MCF 10A (cell line): ENCODE measurements at regions not wholly inside any gene's neighbourhood (a gene's known extent, or its start where the extent isn't known, plus 50 kb on each side); places are given as distances from the start of the nearest gene placed in this dataset.

ENCODE experiments used
- BruUV-seq: library from RNA; stranded (reverse); fragments of 400-500 nt; replicated peaks from 2 replicates; lab custom pipeline; 2021; lab: Mats Ljungman, UMichigan
- CTCF ChIA-PET: fragments of 300-600 bp; sonication (Branson Sonifier 250); formaldehyde crosslinking; extraction: SDS; loops from one replicate; lab custom pipeline; 2021; ENCODE audit warnings: antibody characterized with exemption, inconsistent platforms; lab: Yijun Ruan, JAX
- POLR2A ChIA-PET: fragments of 300-600, 350-650 bp; sonication (Branson Sonifier 250); formaldehyde crosslinking; extraction: SDS; loops from one replicate; lab custom pipeline; 2020; ENCODE audit warnings: antibody characterized with exemption, inconsistent platforms; lab: Yijun Ruan, JAX
- DNase-seq: peaks from one replicate; pipeline ENCODE4 v3.0.0-alpha.2; 2018; ENCODE audit not compliant: unreplicated experiment
- H3K27ac Mint-ChIP-seq: one replicate; pipeline ENCODE4 v1.8.0; 2022; ENCODE audit warnings: mild to moderate bottlenecking, low read depth, mixed read lengths; ENCODE audit not compliant: unreplicated experiment
- H3K27me3 Mint-ChIP-seq: one replicate; pipeline ENCODE4 v1.8.0; 2022; ENCODE audit warnings: mixed read lengths; ENCODE audit not compliant: insufficient read depth, unreplicated experiment
- H3K36me3 Mint-ChIP-seq: one replicate; pipeline ENCODE4 v1.8.0; 2022; ENCODE audit warnings: mild to moderate bottlenecking, moderate library complexity, mixed read lengths; ENCODE audit not compliant: insufficient read depth, unreplicated experiment
- H3K4me1 Mint-ChIP-seq: one replicate; pipeline ENCODE4 v1.8.0; 2022; ENCODE audit warnings: mixed read lengths; ENCODE audit not compliant: insufficient read depth, unreplicated experiment
- H3K4me3 Mint-ChIP-seq: one replicate; pipeline ENCODE4 v1.8.0; 2022; ENCODE audit warnings: mild to moderate bottlenecking, moderate library complexity, mixed read lengths; ENCODE audit not compliant: unreplicated experiment
- H3K9me3 Mint-ChIP-seq: one replicate; pipeline ENCODE4 v1.8.0; 2022; ENCODE audit warnings: mixed read lengths; ENCODE audit not compliant: unreplicated experiment
- intact Hi-C: fragments of 100-400 bp; cut with micrococcal nuclease; formaldehyde crosslinking; loops from 2 replicates; pipeline ENCODE4 v1.14.1; 2022
- TF ChIP-seq, protein P1 (sequence below): fragments of 200-600 bp; IDR thresholded peaks from one replicate; pipeline ENCODE4 v1.8.0; 2022; ENCODE audit warnings: antibody characterized with exemption, mild to moderate bottlenecking; ENCODE audit not compliant: unreplicated experiment

- H3K4me1 Mint-ChIP-seq: peaks cover 12% of the 10 kb centered on the region
- DNase-seq: no peak
- ChIA-PET POLR2A (no interaction called here), CTCF (no interaction called here)
- H3K36me3 Mint-ChIP-seq: no peaks in the 10 kb centered on the region
- TF ChIP-seq, protein P1, sequence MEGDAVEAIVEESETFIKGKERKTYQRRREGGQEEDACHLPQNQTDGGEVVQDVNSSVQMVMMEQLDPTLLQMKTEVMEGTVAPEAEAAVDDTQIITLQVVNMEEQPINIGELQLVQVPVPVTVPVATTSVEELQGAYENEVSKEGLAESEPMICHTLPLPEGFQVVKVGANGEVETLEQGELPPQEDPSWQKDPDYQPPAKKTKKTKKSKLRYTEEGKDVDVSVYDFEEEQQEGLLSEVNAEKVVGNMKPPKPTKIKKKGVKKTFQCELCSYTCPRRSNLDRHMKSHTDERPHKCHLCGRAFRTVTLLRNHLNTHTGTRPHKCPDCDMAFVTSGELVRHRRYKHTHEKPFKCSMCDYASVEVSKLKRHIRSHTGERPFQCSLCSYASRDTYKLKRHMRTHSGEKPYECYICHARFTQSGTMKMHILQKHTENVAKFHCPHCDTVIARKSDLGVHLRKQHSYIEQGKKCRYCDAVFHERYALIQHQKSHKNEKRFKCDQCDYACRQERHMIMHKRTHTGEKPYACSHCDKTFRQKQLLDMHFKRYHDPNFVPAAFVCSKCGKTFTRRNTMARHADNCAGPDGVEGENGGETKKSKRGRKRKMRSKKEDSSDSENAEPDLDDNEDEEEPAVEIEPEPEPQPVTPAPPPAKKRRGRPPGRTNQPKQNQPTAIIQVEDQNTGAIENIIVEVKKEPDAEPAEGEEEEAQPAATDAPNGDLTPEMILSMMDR: no peak
- intact Hi-C loops: no loop called here
- H3K9me3 Mint-ChIP-seq: peaks cover 14% of the 10 kb centered on the region
- no peaks in the 10 kb centered on the region for H3K27me3 Mint-ChIP-seq
- H3K27ac Mint-ChIP-seq: no peak overlapping the region
- BruUV-seq: no TSS peak
- H3K4me3 Mint-ChIP-seq: no peak overlapping the region
Measured at GRCh38 chr2:13921245-13921644, 711.3 kb upstream of the LRATD1 start.

DNA sequence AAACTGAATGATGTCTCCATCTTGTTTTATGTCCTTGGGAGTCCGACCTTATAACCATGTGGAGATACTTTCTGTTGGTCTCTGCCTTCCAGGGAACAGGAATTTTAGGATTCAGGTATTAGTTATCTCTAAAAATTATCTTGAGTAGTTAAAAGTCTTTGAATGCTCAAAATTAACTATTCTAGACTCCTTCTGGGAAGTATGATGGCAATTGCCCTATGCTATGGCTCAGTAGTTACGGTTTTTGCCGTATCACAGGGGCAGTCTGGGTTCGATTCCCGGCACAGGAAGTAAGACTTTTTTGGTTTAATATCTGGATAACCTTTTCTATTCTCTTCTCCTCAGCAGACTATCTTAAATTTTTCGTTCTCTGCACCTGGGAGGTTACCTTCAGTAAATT is 708.7 kb upstream of the LRATD1 start:
- no peak overlapping the region for H3K27ac Mint-ChIP-seq
- no peaks in the 10 kb centered on the region for H3K36me3 Mint-ChIP-seq
- BruUV-seq: no TSS peak
- H3K27me3 Mint-ChIP-seq: no peaks in the 10 kb centered on the region
- peaks cover 12% of the 10 kb centered on the region for H3K4me1 Mint-ChIP-seq
- no peak for DNase-seq
- ChIA-PET POLR2A (no interaction called here), CTCF (interaction anchor here (0.7 kb wide), 1 partner anchor 18 kb away, joined by 3 read pairs; no protein-coding TSS in a partner anchor)
- H3K4me3 Mint-ChIP-seq: no peak overlapping the region
- H3K9me3 Mint-ChIP-seq: peaks cover 14% of the 10 kb centered on the region
- TF ChIP-seq, protein P1: no peak
- intact Hi-C loops: no loop called here

GRCh38 chr2:13942111-13942510 is 690.4 kb upstream of the LRATD1 start:
- ChIA-PET CTCF (interaction anchor here (0.6 to 1.2 kb wide), 2 partner anchors 8 to 19 kb away, joined by 3 read pairs; no protein-coding TSS in a partner anchor), POLR2A (no interaction called here)
- no TSS peak for BruUV-seq
- TF ChIP-seq, protein P1: no peak
- Mint-ChIP-seq H3K9me3 (peaks cover 7% of the 10 kb centered on the region), H3K4me3 (no peak overlapping the region), H3K36me3 (no peaks in the 10 kb centered on the region), H3K4me1 (no peaks in the 10 kb centered on the region), H3K27me3 (no peaks in the 10 kb centered on the region), H3K27ac (no peak overlapping the region)
- intact Hi-C loops: no loop called here
- no peak for DNase-seq

GRCh38 chr2:13950761-13951160 is 681.8 kb upstream of the LRATD1 start:
- H3K4me3 Mint-ChIP-seq: no peak overlapping the region
- CTCF ChIA-PET: interaction anchor here (0.6 to 0.9 kb wide), 2 partner anchors 9 to 684 kb away, joined by 3 read pairs; no protein-coding TSS in a partner anchor
- no peaks in the 10 kb centered on the region for H3K27me3 Mint-ChIP-seq
- POLR2A ChIA-PET: no interaction called here
- DNase-seq: no peak
- no peak overlapping the region for H3K27ac Mint-ChIP-seq
- intact Hi-C loops: no loop called here
- TF ChIP-seq, protein P1: no peak
- no peaks in the 10 kb centered on the region for H3K36me3 Mint-ChIP-seq
- BruUV-seq: no TSS peak
- no peaks in the 10 kb centered on the region for H3K4me1 Mint-ChIP-seq
- no peaks in the 10 kb centered on the region for H3K9me3 Mint-ChIP-seq
